ENCODE measurements at regions not wholly inside any gene's neighbourhood (a gene's known extent, or its start where the extent isn't known, plus 50 kb on each side); places are given as distances from the start of the nearest gene placed in this dataset.

GRCh38 chr3:132987396-132987795, 50.8 kb upstream of the TMEM108 start:
- no peak overlapping the region for H3K4me3 ChIP-seq
- intact Hi-C loops (cut with DNase I), result no loop called here
- WGBS (ENCODE audit: insufficient coverage, low coverage, low lambda C conversion rate, missing lambda C conversion rate), result 71% methylated on average over 4 of the region's 4 CpGs
- no peak for ATAC-seq
- no peaks in the 10 kb centered on the region for H3K27me3 ChIP-seq
- TF ChIP-seq CTCF (IDR thresholded peaks at IDR 0.05) (no peak), POLR2A (IDR thresholded peaks at IDR 0.05) (no peak)
- H3K36me3 ChIP-seq, result no peaks in the 10 kb centered on the region
- H3K4me1 ChIP-seq, result no peaks in the 10 kb centered on the region
- H3K27ac ChIP-seq, result no peak overlapping the region
- H3K9me3 ChIP-seq, result no peaks in the 10 kb centered on the region
- DNase-seq, result no peak

DNA sequence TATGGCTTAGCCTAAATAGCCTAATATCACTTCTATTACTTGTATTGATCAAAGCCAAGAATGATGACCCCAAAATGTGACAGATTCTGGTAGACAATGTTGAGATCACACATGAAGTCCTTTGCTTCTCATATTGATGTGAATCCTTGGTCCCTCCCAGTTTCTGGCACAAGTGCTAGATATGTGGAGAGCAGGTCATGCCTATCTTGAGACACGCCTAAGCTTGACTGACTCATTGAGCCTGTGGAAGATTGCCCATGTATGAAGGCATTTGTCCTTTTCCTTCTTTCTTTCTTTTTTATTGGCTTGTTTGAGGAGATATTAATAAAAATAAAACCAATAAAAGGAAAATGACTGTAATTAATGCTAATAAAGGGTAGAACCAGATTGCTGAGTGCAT, 54.0 kb upstream of the TMEM108 start:
- Histone ChIP-seq H3K36me3 (no peaks in the 10 kb centered on the region), H3K27ac (no peak overlapping the region), H3K27me3 (no peaks in the 10 kb centered on the region), H3K9me3 (no peaks in the 10 kb centered on the region), H3K4me3 (no peak overlapping the region), H3K4me1 (no peaks in the 10 kb centered on the region)
- TF ChIP-seq CTCF (IDR thresholded peaks at IDR 0.05), result no peak
- TF ChIP-seq POLR2A (IDR thresholded peaks at IDR 0.05), result no peak
- intact Hi-C loops (cut with DNase I), result no loop called here
- WGBS (ENCODE audit: insufficient coverage, low coverage, low lambda C conversion rate, missing lambda C conversion rate), result 85% methylated on average over 1 of the region's 1 CpG
- DNase-seq, result no peak
- no peak for ATAC-seq

- ATAC-seq (no peak), DNase-seq (no peak)
- Histone ChIP-seq H3K4me3 (no peak overlapping the region), H3K27me3 (no peaks in the 10 kb centered on the region), H3K4me1 (no peaks in the 10 kb centered on the region), H3K36me3 (no peaks in the 10 kb centered on the region), H3K27ac (no peak overlapping the region), H3K9me3 (no peaks in the 10 kb centered on the region)
- no peak for TF ChIP-seq POLR2A (IDR thresholded peaks at IDR 0.05)
- 17% methylated on average over 1 of the region's 1 CpG for WGBS (ENCODE audit: insufficient coverage, low coverage, low lambda C conversion rate, missing lambda C conversion rate)
- intact Hi-C loops (cut with DNase I), result no loop called here
These were observed 54.9 kb upstream of the TMEM108 start for GRCh38 chr3:132983143-132983770.

DNA sequence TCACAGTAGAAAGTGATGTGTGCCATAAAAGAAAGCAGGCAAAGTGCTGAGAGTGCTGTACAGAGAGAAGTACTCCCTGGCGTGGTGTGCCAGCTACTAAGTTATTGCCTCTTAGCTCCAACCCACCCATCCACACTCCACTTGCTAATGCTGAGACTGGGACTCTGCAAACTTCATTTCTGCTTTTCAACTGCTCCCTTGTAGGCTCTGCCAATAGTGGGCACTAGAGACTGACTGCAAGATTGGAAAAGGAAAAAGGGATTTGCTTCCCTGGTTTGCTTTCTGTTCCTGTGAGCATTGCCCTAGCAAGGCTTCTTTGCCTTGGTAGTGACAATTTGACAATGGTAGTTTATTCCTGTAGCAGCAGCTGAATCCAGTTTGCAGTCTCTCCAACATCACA, 56.5 kb upstream of the TMEM108 start:
- Histone ChIP-seq H3K27ac (no peak overlapping the region), H3K27me3 (no peaks in the 10 kb centered on the region), H3K4me1 (no peaks in the 10 kb centered on the region), H3K9me3 (no peaks in the 10 kb centered on the region), H3K36me3 (no peaks in the 10 kb centered on the region), H3K4me3 (no peak overlapping the region)
- no peak for TF ChIP-seq CTCF (IDR thresholded peaks at IDR 0.05)
- no peak for TF ChIP-seq POLR2A (IDR thresholded peaks at IDR 0.05)
- intact Hi-C loops (cut with DNase I), result no loop called here
- WGBS (ENCODE audit: insufficient coverage, low coverage, low lambda C conversion rate, missing lambda C conversion rate), result 40% methylated on average over 1 of the region's 1 CpG
- DNase-seq (no peak), ATAC-seq (no peak)

DNA sequence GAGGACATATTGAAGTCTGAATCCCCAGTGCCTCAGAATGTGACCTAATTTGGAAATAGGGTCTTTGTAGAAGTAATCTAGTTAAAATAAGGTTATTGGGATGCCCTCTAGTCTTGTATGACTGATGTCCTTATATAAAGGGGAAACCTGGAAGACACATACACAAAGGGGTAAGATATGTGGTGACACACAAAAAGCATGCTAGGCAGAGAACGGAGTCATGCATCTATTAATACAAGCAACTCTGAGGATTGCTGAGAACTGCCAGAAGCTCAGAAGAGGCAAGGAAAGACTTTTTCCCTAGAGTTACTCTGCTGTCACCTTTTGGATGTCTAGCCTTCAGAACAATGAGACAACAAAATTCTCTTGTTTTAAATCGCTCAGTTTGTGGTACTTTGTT, 58.1 kb upstream of the TMEM108 start:
- TF ChIP-seq CTCF (IDR thresholded peaks at IDR 0.05), result no peak
- no peak for TF ChIP-seq POLR2A (IDR thresholded peaks at IDR 0.05)
- no peak overlapping the region for H3K4me3 ChIP-seq
- H3K4me1 ChIP-seq, result no peaks in the 10 kb centered on the region
- H3K36me3 ChIP-seq, result no peaks in the 10 kb centered on the region
- H3K9me3 ChIP-seq, result no peaks in the 10 kb centered on the region
- no peak overlapping the region for H3K27ac ChIP-seq
- no peak for ATAC-seq
- WGBS (ENCODE audit: insufficient coverage, low coverage, low lambda C conversion rate, missing lambda C conversion rate), result 47% methylated on average over 2 of the region's 2 CpGs
- no peaks in the 10 kb centered on the region for H3K27me3 ChIP-seq
- intact Hi-C loops (cut with DNase I), result no loop called here
- no peak for DNase-seq

Measured in right lobe of liver (tissue), 6 donors.